GM12878 (cell line): ENCODE measurements at regions not wholly inside any gene's neighbourhood (a gene's known extent, or its start where the extent isn't known, plus 50 kb on each side); places are given as distances from the start of the nearest gene placed in this dataset.

Experiments
- CHD1 ChIP-seq: IDR thresholded peaks from 2 replicates; pipeline ENCODE4 v1.6.1; 2012; ENCODE audit warnings: low read depth, low read length, improper control_type of control experiment
- IRF4 ChIP-seq: IDR thresholded peaks from 2 replicates; pipeline ENCODE4 v1.6.1; 2011; ENCODE audit warnings: low read depth, low read length
- PAX5 ChIP-seq: IDR thresholded peaks from 2 replicates; pipeline ENCODE4 v1.6.1; 2011; ENCODE audit warnings: low read depth, low read length, borderline replicate concordance
- SRF ChIP-seq, 2 experiments: IDR thresholded peaks; 2 replicates each; pipeline ENCODE4 v1.6.1; 2011; ENCODE audit warnings: low read depth in 2 of 2, low read length in 2 of 2, mild to moderate bottlenecking in 1 of 2, moderate library complexity in 1 of 2
- TF ChIP-seq, protein P1 (sequence below): fragments of 450-650 bp; IDR thresholded peaks from 2 replicates; pipeline ENCODE4 v1.6.1; 2017; ENCODE audit warnings: mild to moderate bottlenecking, moderate library complexity

DNA sequence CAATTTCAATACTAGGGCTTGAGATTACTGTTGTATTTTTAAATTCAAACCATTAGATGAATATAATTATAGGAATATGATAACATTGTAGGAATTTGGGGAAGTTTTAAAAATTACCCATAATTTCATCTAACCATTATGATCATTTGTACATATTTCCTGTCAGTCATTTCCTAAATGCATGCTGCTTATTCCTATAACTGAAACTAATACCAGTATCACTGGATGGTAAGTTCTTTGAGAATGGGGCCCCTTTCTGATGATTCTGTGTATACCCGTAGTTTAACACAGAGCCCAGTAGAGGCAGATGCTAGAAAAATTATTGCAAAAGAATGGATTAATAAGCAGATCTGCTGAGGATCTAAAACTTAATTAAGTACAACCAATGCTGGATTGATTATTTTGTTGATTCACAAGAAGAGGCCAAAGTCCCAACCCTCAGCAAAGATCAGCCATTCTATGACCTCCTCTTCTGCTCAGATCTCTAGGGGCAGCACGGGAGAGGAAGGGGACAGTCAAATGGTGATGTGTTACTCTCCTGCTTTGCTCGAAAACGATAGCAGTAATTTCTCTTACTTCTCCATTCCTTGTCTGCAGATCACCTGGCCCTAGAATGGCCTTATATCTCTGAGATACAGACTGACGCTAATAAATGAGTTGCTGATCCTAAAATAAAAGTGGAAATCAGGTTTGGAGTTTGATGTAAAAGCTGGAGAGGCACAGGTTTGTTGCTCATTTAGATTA is 69.5 kb upstream of the PELI1 start (continued):
- TF ChIP-seq SRF (IDR thresholded peaks at IDR 0.05; ENCODE audit: low read depth in 2 of 2, low read length in 2 of 2) (no peak), PAX5 (peak; percentile 26; the same call in 1 of the 2 replicates), CHD1 (0 out of 2 replicates have a peak, but pooled peaks have one; percentile 5), IRF4 (0 out of 2 replicates have a peak, but pooled peaks have one; percentile 64)
- TF ChIP-seq, protein P1, sequence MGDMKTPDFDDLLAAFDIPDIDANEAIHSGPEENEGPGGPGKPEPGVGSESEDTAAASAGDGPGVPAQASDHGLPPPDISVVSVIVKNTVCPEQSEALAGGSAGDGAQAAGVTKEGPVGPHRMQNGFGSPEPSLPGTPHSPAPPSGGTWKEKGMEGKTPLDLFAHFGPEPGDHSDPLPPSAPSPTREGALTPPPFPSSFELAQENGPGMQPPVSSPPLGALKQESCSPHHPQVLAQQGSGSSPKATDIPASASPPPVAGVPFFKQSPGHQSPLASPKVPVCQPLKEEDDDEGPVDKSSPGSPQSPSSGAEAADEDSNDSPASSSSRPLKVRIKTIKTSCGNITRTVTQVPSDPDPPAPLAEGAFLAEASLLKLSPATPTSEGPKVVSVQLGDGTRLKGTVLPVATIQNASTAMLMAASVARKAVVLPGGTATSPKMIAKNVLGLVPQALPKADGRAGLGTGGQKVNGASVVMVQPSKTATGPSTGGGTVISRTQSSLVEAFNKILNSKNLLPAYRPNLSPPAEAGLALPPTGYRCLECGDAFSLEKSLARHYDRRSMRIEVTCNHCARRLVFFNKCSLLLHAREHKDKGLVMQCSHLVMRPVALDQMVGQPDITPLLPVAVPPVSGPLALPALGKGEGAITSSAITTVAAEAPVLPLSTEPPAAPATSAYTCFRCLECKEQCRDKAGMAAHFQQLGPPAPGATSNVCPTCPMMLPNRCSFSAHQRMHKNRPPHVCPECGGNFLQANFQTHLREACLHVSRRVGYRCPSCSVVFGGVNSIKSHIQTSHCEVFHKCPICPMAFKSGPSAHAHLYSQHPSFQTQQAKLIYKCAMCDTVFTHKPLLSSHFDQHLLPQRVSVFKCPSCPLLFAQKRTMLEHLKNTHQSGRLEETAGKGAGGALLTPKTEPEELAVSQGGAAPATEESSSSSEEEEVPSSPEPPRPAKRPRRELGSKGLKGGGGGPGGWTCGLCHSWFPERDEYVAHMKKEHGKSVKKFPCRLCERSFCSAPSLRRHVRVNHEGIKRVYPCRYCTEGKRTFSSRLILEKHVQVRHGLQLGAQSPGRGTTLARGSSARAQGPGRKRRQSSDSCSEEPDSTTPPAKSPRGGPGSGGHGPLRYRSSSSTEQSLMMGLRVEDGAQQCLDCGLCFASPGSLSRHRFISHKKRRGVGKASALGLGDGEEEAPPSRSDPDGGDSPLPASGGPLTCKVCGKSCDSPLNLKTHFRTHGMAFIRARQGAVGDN = 0 out of 2 replicates have a peak, but pooled peaks have one; percentile 34
